Type B pancreatic cell (in vitro differentiated cells): ENCODE measurements at regions not wholly inside any gene's neighbourhood (a gene's known extent, or its start where the extent isn't known, plus 50 kb on each side); places are given as distances from the start of the nearest gene placed in this dataset.

ENCODE experiments used
- DNase-seq: peaks from one replicate; pipeline ENCODE4 v3.0.0; 2021; ENCODE audit warnings: mixed read lengths; ENCODE audit not compliant: unreplicated experiment; ENCODE audit errors: extremely low spot score
- H3K27ac Mint-ChIP-seq: 2 replicates; pipeline ENCODE4 v1.8.0; 2021; ENCODE audit warnings: mild to moderate bottlenecking, mixed read lengths
- H3K27me3 Mint-ChIP-seq: 2 replicates; pipeline ENCODE4 v1.8.0; 2021; ENCODE audit warnings: mixed read lengths
- H3K36me3 Mint-ChIP-seq: 2 replicates; pipeline ENCODE4 v1.8.0; 2021; ENCODE audit warnings: mixed read lengths
- H3K4me1 Mint-ChIP-seq: one replicate; pipeline ENCODE4 v1.8.0; 2021; ENCODE audit warnings: mixed read lengths; ENCODE audit not compliant: unreplicated experiment
- H3K4me3 Mint-ChIP-seq: 2 replicates; pipeline ENCODE4 v1.8.0; 2021; ENCODE audit warnings: mild to moderate bottlenecking, mixed read lengths
- H3K9me3 Mint-ChIP-seq: 2 replicates; pipeline ENCODE4 v1.8.0; 2021; ENCODE audit warnings: mixed read lengths
- TF ChIP-seq, protein P1 (sequence below): fragments of 200-600 bp; sonication (generic); conservative IDR thresholded peaks from 2 replicates; pipeline ENCODE4 v1.5.0; 2021; ENCODE audit warnings: antibody characterized with exemption, mild to moderate bottlenecking

GRCh38 chr6:14977747-14978382 lies 268.0 kb upstream of the JARID2 start:
- peaks cover 7% of the 10 kb centered on the region for H3K4me1 Mint-ChIP-seq
- H3K4me3 Mint-ChIP-seq: no peak overlapping the region
- no peaks in the 10 kb centered on the region for H3K27me3 Mint-ChIP-seq
- H3K36me3 Mint-ChIP-seq: no peaks in the 10 kb centered on the region
- TF ChIP-seq, protein P1, sequence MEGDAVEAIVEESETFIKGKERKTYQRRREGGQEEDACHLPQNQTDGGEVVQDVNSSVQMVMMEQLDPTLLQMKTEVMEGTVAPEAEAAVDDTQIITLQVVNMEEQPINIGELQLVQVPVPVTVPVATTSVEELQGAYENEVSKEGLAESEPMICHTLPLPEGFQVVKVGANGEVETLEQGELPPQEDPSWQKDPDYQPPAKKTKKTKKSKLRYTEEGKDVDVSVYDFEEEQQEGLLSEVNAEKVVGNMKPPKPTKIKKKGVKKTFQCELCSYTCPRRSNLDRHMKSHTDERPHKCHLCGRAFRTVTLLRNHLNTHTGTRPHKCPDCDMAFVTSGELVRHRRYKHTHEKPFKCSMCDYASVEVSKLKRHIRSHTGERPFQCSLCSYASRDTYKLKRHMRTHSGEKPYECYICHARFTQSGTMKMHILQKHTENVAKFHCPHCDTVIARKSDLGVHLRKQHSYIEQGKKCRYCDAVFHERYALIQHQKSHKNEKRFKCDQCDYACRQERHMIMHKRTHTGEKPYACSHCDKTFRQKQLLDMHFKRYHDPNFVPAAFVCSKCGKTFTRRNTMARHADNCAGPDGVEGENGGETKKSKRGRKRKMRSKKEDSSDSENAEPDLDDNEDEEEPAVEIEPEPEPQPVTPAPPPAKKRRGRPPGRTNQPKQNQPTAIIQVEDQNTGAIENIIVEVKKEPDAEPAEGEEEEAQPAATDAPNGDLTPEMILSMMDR: no peak
- H3K9me3 Mint-ChIP-seq: no peaks in the 10 kb centered on the region
- DNase-seq: no peak
- H3K27ac Mint-ChIP-seq: no peak overlapping the region

GRCh38 chr6:14981960-14982359 lies 263.9 kb upstream of the JARID2 start:
- TF ChIP-seq, protein P1: no peak
- no peak overlapping the region for H3K27ac Mint-ChIP-seq
- no peak for DNase-seq
- H3K27me3 Mint-ChIP-seq: no peaks in the 10 kb centered on the region
- peaks cover 21% of the 10 kb centered on the region for H3K4me1 Mint-ChIP-seq
- no peak overlapping the region for H3K4me3 Mint-ChIP-seq
- H3K9me3 Mint-ChIP-seq: no peaks in the 10 kb centered on the region
- no peaks in the 10 kb centered on the region for H3K36me3 Mint-ChIP-seq

DNA sequence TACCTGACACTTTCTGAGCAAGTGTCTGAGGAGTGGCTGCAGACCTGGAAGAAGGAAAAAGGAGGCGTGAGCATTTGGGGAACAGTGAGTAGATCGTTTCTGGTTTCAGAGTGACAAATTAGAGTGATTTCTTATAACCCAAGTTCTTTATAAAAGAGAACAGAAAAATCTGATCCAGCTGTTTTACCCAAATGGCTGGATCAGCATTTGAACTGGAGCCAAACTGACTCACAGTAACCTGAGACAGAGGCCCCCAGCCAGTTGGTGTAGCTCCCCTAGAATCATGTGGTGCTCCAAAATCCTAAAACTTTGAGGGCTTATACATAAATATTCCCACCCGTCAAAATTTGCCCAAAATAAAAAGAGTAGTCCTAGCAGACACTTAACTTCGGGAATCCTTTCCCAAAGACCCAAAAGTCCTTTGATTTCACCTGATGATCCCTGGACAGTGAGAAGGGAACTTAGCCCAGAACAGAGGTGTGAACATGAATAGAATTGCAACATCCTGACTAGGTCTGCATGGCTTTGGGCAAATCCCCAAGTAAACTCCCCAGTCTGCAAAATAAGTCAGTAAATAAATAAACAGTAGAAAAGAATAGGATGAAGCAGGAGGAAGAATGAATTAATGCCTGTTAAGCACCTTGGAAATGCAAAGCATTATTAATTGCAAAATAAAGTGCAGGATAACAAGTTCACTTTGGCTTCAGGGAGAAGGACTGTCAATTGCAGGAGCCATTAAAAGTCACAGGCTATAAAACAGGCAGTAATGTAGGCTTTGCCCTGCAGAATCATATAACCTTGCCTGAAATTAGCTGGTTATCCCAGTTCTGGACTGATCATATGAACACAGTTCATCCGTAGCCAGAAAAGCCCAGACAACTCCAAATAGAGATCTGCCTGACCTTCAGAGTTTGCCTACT lies 262.0 kb upstream of the JARID2 start:
- no peak overlapping the region for H3K4me3 Mint-ChIP-seq
- peaks cover 21% of the 10 kb centered on the region for H3K4me1 Mint-ChIP-seq
- no peaks in the 10 kb centered on the region for H3K36me3 Mint-ChIP-seq
- H3K9me3 Mint-ChIP-seq: no peaks in the 10 kb centered on the region
- no peaks in the 10 kb centered on the region for H3K27me3 Mint-ChIP-seq
- DNase-seq: no peak
- TF ChIP-seq, protein P1: no peak
- H3K27ac Mint-ChIP-seq: no peak overlapping the region

GRCh38 chr6:14984519-14984853 lies 261.4 kb upstream of the JARID2 start:
- H3K4me1 Mint-ChIP-seq: peaks cover 21% of the 10 kb centered on the region
- no peaks in the 10 kb centered on the region for H3K27me3 Mint-ChIP-seq
- no peak overlapping the region for H3K4me3 Mint-ChIP-seq
- DNase-seq: no peak
- H3K9me3 Mint-ChIP-seq: no peaks in the 10 kb centered on the region
- TF ChIP-seq, protein P1: no peak
- no peaks in the 10 kb centered on the region for H3K36me3 Mint-ChIP-seq
- peak overlapping the region; percentile 4 for H3K27ac Mint-ChIP-seq

DNA sequence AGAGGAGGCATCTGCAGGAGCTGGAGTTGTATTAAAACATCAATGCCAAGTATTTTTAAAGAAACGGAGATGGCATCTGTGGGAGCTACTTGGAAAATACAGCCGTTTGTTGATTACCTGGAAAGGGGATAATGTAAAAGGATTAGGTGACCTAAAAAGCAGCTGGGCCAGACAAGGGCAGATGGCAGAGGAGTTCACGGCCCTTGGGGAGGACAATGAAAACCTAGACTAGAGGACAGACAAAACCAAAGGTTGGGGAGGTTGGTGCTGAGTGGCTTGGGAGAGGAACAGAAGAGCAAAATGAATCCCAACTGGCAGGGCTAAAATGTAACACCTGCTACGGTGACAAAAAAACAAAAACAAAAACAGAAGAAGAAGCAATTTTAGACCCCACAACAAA lies 260.5 kb upstream of the JARID2 start:
- TF ChIP-seq, protein P1: no peak
- no peak for DNase-seq
- H3K4me1 Mint-ChIP-seq: peaks cover 21% of the 10 kb centered on the region
- no peaks in the 10 kb centered on the region for H3K36me3 Mint-ChIP-seq
- H3K9me3 Mint-ChIP-seq: no peaks in the 10 kb centered on the region
- no peak overlapping the region for H3K4me3 Mint-ChIP-seq
- H3K27ac Mint-ChIP-seq: no peak overlapping the region
- H3K27me3 Mint-ChIP-seq: no peaks in the 10 kb centered on the region
